Right lobe of liver (tissue), 6 donors: ENCODE measurements at regions not wholly inside any gene's neighbourhood (a gene's known extent, or its start where the extent isn't known, plus 50 kb on each side); places are given as distances from the start of the nearest gene placed in this dataset.

Experiments
- ATAC-seq, 4 donors: fragments of 200-7000 bp; cut with Tn5 transposase; one replicate each; pipeline ENCODE4 v1.9.1; 2020; ENCODE audit warnings: mild to moderate bottlenecking in 4 of 4, moderate library complexity in 4 of 4
- DNase-seq, 3 donors: peaks; one replicate each; pipeline ENCODE4 v3.0.0-alpha.2; 2020
- H3K27ac ChIP-seq, 3 donors: fragments of 200-600 bp; one replicate each; pipeline ENCODE4 v1.8.0; 2022
- H3K27me3 ChIP-seq, 2 donors: fragments of 200-600 bp; one replicate each; pipeline ENCODE4 v1.8.0; 2022
- H3K36me3 ChIP-seq, 4 donors: fragments of 200-600 bp; sonication (generic) in 1 of 4; one replicate each; pipeline versions ENCODE4 v1.5.1 to v1.8.0; 2017 to 2022; ENCODE audit warnings: control low read depth in 1 of 4
- H3K4me1 ChIP-seq, 4 donors: fragments of 200-600 bp; sonication (generic) in 1 of 4; one replicate each; pipeline versions ENCODE4 v1.5.1 to v1.8.0; 2017 to 2022; ENCODE audit warnings: control low read depth in 1 of 4
- H3K4me3 ChIP-seq, 3 donors: fragments of 200-600 bp; one replicate each; pipeline ENCODE4 v1.8.0; 2022
- H3K9me3 ChIP-seq, 4 donors: fragments of 200-600 bp; sonication (generic) in 1 of 4; one replicate each; pipeline versions ENCODE4 v1.5.1 to v1.8.0; 2017 to 2022; ENCODE audit warnings: control low read depth in 1 of 4
- CTCF ChIP-seq, 4 donors: fragments of 200-600 bp in 3 of 4; fragments of 450-650 bp in 1 of 4; IDR thresholded peaks; one replicate each; pipeline versions ENCODE4 v1.5.1 to v1.8.0; 2016 to 2022; ENCODE audit warnings: antibody characterized with exemption in 4 of 4, mild to moderate bottlenecking in 2 of 4
- POLR2A ChIP-seq: fragments of 450-650 bp; IDR thresholded peaks from one replicate; pipeline ENCODE4 v1.6.1; 2017; ENCODE audit warnings: antibody characterized with exemption, mild to moderate bottlenecking
- WGBS: methylation state at CpG from one replicate; pipeline ENCODE4 v1.1.6; 2018; ENCODE audit warnings: low coverage, low lambda C conversion rate; ENCODE audit not compliant: insufficient coverage; ENCODE audit errors: missing lambda C conversion rate; 5-methylcytosine and 5-hydroxymethylcytosine counted together
- intact Hi-C, 2 donors: fragments of 100-400 bp; cut with DNase I; formaldehyde crosslinking; loops; one replicate each; pipeline versions ENCODE4 v1.11.2 to v1.14.1; 2022
- donor health status: DM: no; HTN: yes; CAD: no.
- donor health status: DM: no; HTN: no; CAD: no.
- donor health status: DM: no; HTN: no; CAD: no.
- donor health status: DM: no; HTN: yes; CAD: no.
- donor health status: DM: no; HTN: yes; CAD: no.

GRCh38 chr5:125050926-125051325 lies 304.5 kb upstream of the ZNF608 start:
- Histone ChIP-seq H3K4me1 (no peaks in the 10 kb centered on the region), H3K4me3 (no peak overlapping the region), H3K36me3 (no peaks in the 10 kb centered on the region), H3K27ac (no peak overlapping the region), H3K27me3 (no peaks in the 10 kb centered on the region), H3K9me3 (no peaks in the 10 kb centered on the region)
- 22% methylated on average over 1 of the region's 1 CpG for WGBS
- DNase-seq: no peak
- no peak for TF ChIP-seq POLR2A
- TF ChIP-seq CTCF (IDR thresholded peaks at IDR 0.05): no peak
- intact Hi-C loops: no loop called here
- ATAC-seq: no peak

GRCh38 chr5:125052584-125052983 lies 306.1 kb upstream of the ZNF608 start:
- no peaks in the 10 kb centered on the region for H3K36me3 ChIP-seq
- DNase-seq (no peak), ATAC-seq (no peak)
- no peak overlapping the region for H3K27ac ChIP-seq
- intact Hi-C loops: no loop called here
- TF ChIP-seq CTCF (IDR thresholded peaks at IDR 0.05): no peak
- TF ChIP-seq POLR2A: no peak
- H3K4me1 ChIP-seq: no peaks in the 10 kb centered on the region
- no peak overlapping the region for H3K4me3 ChIP-seq
- no peaks in the 10 kb centered on the region for H3K9me3 ChIP-seq
- no peaks in the 10 kb centered on the region for H3K27me3 ChIP-seq
- WGBS: 84% methylated on average over 5 of the region's 7 CpGs

- WGBS: 10% methylated on average over 1 of the region's 1 CpG
- intact Hi-C loops: no loop called here
- TF ChIP-seq POLR2A (no peak), CTCF (IDR thresholded peaks at IDR 0.05) (no peak)
- no peaks in the 10 kb centered on the region for H3K27me3 ChIP-seq
- H3K4me1 ChIP-seq: no peaks in the 10 kb centered on the region
- no peaks in the 10 kb centered on the region for H3K9me3 ChIP-seq
- H3K27ac ChIP-seq: no peak overlapping the region
- ATAC-seq (no peak), DNase-seq (no peak)
- no peaks in the 10 kb centered on the region for H3K36me3 ChIP-seq
- H3K4me3 ChIP-seq: no peak overlapping the region
These were observed 306.7 kb upstream of the ZNF608 start for GRCh38 chr5:125053179-125053578.

GRCh38 chr5:125054146-125054545 lies 307.7 kb upstream of the ZNF608 start:
- H3K4me3 ChIP-seq: no peak overlapping the region
- DNase-seq (no peak), ATAC-seq (no peak)
- no peak overlapping the region for H3K27ac ChIP-seq
- WGBS: no CpG with 5 or more reads among the region's 4 CpGs
- TF ChIP-seq POLR2A (no peak), CTCF (IDR thresholded peaks at IDR 0.05) (no peak)
- H3K27me3 ChIP-seq: no peaks in the 10 kb centered on the region
- H3K9me3 ChIP-seq: no peaks in the 10 kb centered on the region
- intact Hi-C loops: no loop called here
- H3K36me3 ChIP-seq: no peaks in the 10 kb centered on the region
- no peaks in the 10 kb centered on the region for H3K4me1 ChIP-seq
